ENCODE measurements at regions not wholly inside any gene's neighbourhood (a gene's known extent, or its start where the extent isn't known, plus 50 kb on each side); places are given as distances from the start of the nearest gene placed in this dataset.

DNA sequence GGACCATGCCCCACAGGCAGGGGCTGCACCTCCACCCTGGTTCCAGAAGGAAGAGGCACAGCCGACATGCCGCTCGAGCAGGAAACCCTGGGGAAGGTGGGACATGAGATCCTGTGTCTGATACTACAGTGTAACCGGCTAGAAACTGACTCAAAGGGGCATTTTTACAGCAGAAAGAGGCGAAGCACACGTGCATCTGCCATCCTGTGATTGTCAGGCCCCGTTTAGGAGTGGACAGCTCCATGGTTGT is 62.7 kb downstream of the SIK1 start:
- peaks cover 12% of the 10 kb centered on the region for H3K4me1 ChIP-seq
- WGBS, 2 donors, result 89 to 95% methylated on average over 4 to 7 of the region's 7 CpGs
- TF ChIP-seq, protein P1, sequence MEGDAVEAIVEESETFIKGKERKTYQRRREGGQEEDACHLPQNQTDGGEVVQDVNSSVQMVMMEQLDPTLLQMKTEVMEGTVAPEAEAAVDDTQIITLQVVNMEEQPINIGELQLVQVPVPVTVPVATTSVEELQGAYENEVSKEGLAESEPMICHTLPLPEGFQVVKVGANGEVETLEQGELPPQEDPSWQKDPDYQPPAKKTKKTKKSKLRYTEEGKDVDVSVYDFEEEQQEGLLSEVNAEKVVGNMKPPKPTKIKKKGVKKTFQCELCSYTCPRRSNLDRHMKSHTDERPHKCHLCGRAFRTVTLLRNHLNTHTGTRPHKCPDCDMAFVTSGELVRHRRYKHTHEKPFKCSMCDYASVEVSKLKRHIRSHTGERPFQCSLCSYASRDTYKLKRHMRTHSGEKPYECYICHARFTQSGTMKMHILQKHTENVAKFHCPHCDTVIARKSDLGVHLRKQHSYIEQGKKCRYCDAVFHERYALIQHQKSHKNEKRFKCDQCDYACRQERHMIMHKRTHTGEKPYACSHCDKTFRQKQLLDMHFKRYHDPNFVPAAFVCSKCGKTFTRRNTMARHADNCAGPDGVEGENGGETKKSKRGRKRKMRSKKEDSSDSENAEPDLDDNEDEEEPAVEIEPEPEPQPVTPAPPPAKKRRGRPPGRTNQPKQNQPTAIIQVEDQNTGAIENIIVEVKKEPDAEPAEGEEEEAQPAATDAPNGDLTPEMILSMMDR (IDR thresholded peaks at IDR 0.05), result no peak
- no peak for TF ChIP-seq POLR2A (IDR thresholded peaks at IDR 0.05)

DNA sequence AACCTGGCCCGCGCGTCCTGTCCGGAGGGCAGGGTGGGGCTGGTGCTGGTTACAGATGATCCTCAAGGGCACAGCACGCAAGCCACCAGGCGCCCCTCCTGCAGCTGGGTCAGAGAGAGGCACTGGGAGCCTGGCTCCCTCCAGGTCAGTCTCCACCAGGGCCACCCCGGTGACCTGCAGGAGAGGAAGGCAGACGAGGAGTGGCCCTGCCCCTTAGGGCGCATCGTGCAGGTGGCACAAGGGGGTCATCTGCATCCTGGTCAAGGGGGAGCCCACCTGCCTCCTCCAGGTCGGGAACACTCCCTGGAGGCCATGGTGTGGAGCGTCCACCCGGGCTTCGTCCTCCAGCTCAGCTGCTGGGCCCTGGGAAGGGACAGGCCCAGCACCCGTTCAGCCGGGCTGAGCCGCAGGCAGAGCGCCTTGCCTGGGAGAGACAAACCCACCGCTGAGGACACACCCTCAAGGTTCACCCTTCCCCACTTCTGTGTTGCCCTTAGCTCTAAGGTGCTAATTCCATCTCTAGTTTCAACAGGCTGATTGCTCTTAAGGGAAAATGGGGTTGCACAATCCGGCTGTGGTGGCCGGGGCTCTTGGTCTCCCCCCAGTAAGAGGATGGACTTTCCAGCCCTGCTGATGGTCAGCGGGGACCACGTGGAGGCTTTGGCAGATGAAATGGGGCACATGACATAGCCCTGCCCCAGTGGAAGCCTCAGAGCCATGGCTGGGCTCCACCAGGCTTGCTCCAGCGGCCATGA is 63.2 kb downstream of the SIK1 start:
- Histone ChIP-seq H3K4me3 (no peak overlapping the region), H3K27ac (no peak overlapping the region), H3K4me1 (peaks cover 12% of the 10 kb centered on the region), H3K27me3 (no peaks in the 10 kb centered on the region), H3K9me3 (no peaks in the 10 kb centered on the region), H3K36me3 (ENCODE audit: low read depth, missing control alignments) (no peaks in the 10 kb centered on the region)
- intact Hi-C loops (cut with DNase I; ENCODE audit: low total_unique reads), result no loop called here
- no peak for TF ChIP-seq POLR2A (IDR thresholded peaks at IDR 0.05)
- TF ChIP-seq, protein P1 (IDR thresholded peaks at IDR 0.05), result no peak
- WGBS, 2 donors, result 94 to 100% methylated on average over 6 to 21 of the region's 24 CpGs
- DNase-seq, result no peak

More for the DNA sequence above, 62.7 kb downstream of the SIK1 start:
- Histone ChIP-seq H3K9me3 (no peaks in the 10 kb centered on the region), H3K27ac (no peak overlapping the region), H3K36me3 (ENCODE audit: low read depth, missing control alignments) (no peaks in the 10 kb centered on the region), H3K4me3 (no peak overlapping the region), H3K27me3 (no peaks in the 10 kb centered on the region)
- intact Hi-C loops (cut with DNase I; ENCODE audit: low total_unique reads), result no loop called here
- DNase-seq, result no peak

DNA sequence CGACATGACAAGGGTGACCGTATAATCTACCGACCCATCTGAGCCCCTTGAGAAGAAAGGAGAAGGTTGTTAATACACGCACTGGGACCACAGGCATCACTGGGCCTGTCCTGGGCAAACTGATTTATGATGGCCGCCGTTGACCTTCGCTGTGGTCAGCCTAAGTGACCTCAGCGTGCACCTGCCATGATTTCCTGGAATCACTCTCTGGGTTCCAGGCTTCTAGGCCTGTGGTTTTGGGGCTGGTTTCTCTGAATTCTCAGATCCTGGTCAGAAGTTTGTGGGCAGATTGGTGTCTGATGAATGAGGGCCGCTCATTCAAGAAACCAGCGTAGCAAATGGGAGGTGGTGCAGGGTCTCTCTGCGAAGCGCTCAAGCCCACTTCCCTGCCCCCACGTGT is 64.0 kb downstream of the SIK1 start:
- TF ChIP-seq, protein P1 (IDR thresholded peaks at IDR 0.05), result no peak
- no peak for TF ChIP-seq POLR2A (IDR thresholded peaks at IDR 0.05)

DNA sequence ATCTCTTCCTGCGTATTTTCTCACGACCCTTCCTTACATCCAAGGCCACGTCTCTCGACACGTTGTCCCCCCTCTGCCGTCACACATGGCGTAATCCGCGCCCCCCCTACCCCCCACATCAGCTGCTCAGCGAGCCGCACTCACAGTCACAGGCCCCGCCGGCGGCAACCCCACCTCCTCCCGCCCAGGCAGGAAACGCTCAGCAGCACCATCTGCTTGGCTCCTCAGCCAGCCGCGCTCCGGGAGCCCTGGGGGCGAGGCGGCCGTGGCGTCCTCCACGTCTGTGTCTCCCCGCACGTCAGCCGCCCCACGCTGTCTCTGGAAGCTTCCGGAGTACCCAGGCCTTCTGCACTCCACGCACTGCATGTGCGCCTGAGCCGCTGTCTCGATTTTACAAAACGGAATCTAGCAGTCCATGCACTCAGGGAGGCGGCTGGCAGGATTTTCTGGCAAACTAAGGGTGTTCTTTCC is 64.6 kb downstream of the SIK1 start:
- peak overlapping the region; percentile 90 to 93 for H3K27ac ChIP-seq
- 17 to 24% methylated on average over 15 to 35 of the region's 35 CpGs for WGBS, 2 donors
- no peak overlapping the region for H3K4me3 ChIP-seq
- no peaks in the 10 kb centered on the region for H3K27me3 ChIP-seq
- TF ChIP-seq, protein P1 (IDR thresholded peaks at IDR 0.05), result no peak
- TF ChIP-seq POLR2A (IDR thresholded peaks at IDR 0.05), result no peak
- H3K9me3 ChIP-seq, result no peaks in the 10 kb centered on the region
- intact Hi-C loops (cut with DNase I; ENCODE audit: low total_unique reads), result no loop called here
- H3K36me3 ChIP-seq (ENCODE audit: low read depth, missing control alignments), result no peaks in the 10 kb centered on the region
- DNase-seq, result peak; percentile 67
- H3K4me1 ChIP-seq, result peaks cover 12% of the 10 kb centered on the region

More for the DNA sequence above, 64.0 kb downstream of the SIK1 start:
- Histone ChIP-seq H3K4me1 (peaks cover 12% of the 10 kb centered on the region), H3K27ac (peak overlapping the region in 1 of 2 donors; percentile 93), H3K27me3 (no peaks in the 10 kb centered on the region), H3K4me3 (no peak overlapping the region), H3K9me3 (no peaks in the 10 kb centered on the region), H3K36me3 (ENCODE audit: low read depth, missing control alignments) (no peaks in the 10 kb centered on the region)
- no peak for DNase-seq
- WGBS, 2 donors, result 86 to 95% methylated on average over 13 of the region's 13 CpGs
- intact Hi-C loops (cut with DNase I; ENCODE audit: low total_unique reads), result no loop called here
